Keratinocyte (primary cell): ENCODE measurements at regions not wholly inside any gene's neighbourhood (a gene's known extent, or its start where the extent isn't known, plus 50 kb on each side); places are given as distances from the start of the nearest gene placed in this dataset.

Experiments used
- DNase-seq: peaks from one replicate; pipeline ENCODE4 v3.0.0-alpha.2; 2011; ENCODE audit warnings: low read depth, missing footprints, low spot score
- FAIRE-seq: peaks from 2 replicates; lab custom pipeline; 2011; peaks lifted over from hg19 to GRCh38; lab: Jason Lieb, UNC
- H2AFZ ChIP-seq: 2 replicates; pipeline ENCODE4 v1.6.0; 2012; ENCODE audit warnings: low read length, control low read depth, inconsistent platforms; ENCODE audit not compliant: control insufficient read depth
- H3K27ac ChIP-seq: 2 replicates; pipeline ENCODE4 v1.5.1; 2011; ENCODE audit warnings: low read length; ENCODE audit not compliant: control insufficient read depth, insufficient read depth
- H3K27me3 ChIP-seq: 3 replicates; pipeline ENCODE4 v1.6.0; 2011; ENCODE audit warnings: low read length; ENCODE audit not compliant: control insufficient read depth, insufficient read depth; ENCODE audit errors: extremely low read depth
- H3K36me3 ChIP-seq, 2 experiments: 2 replicates in 1 of 2; 3 replicates in 1 of 2; pipeline ENCODE4 v1.5.1; 2011; ENCODE audit warnings: low read length in 2 of 2, mild to moderate bottlenecking in 1 of 2; ENCODE audit not compliant: control insufficient read depth in 2 of 2, insufficient read depth in 2 of 2; ENCODE audit errors: extremely low read depth in 1 of 2
- H3K4me1 ChIP-seq: 3 replicates; pipeline ENCODE4 v1.5.1; 2011; ENCODE audit warnings: low read length; ENCODE audit not compliant: control insufficient read depth, insufficient read depth; ENCODE audit errors: extremely low read depth
- H3K4me2 ChIP-seq: 3 replicates; pipeline ENCODE4 v1.6.0; 2011; ENCODE audit warnings: low read depth, low read length; ENCODE audit not compliant: control insufficient read depth, insufficient read depth; ENCODE audit errors: extremely low read depth
- H3K4me3 ChIP-seq, 3 experiments: fragments of 200-600 bp in 1 of 3; sonication (generic) in 1 of 3; 2 replicates in 2 of 3; 3 replicates in 1 of 3; pipeline ENCODE4 v1.5.1; 2011 to 2016; ENCODE audit warnings: low read length in 3 of 3, mild to moderate bottlenecking in 3 of 3, control low read depth in 2 of 3, inconsistent platforms in 1 of 3, low read depth in 1 of 3, mixed read lengths in 1 of 3, mixed run types in 1 of 3, moderate library complexity in 1 of 3; ENCODE audit not compliant: control insufficient read depth in 2 of 3, insufficient read depth in 2 of 3; ENCODE audit errors: extremely low read depth in 1 of 3
- H3K79me2 ChIP-seq: 2 replicates; pipeline ENCODE4 v1.6.0; 2012; ENCODE audit warnings: low read length; ENCODE audit not compliant: control insufficient read depth, insufficient read depth
- H3K9ac ChIP-seq: 3 replicates; pipeline ENCODE4 v1.6.0; 2011; ENCODE audit warnings: low read length; ENCODE audit not compliant: control insufficient read depth, insufficient read depth; ENCODE audit errors: extremely low read depth
- H3K9me1 ChIP-seq: 3 replicates; pipeline ENCODE4 v1.6.0; 2011; ENCODE audit warnings: low read length; ENCODE audit not compliant: control insufficient read depth, insufficient read depth; ENCODE audit errors: extremely low read depth
- H3K9me3 ChIP-seq: 2 replicates; pipeline ENCODE4 v1.5.1; 2012; ENCODE audit warnings: low read depth, low read length; ENCODE audit not compliant: control insufficient read depth
- H4K20me1 ChIP-seq: 3 replicates; pipeline ENCODE4 v1.6.0; 2011; ENCODE audit warnings: low read length; ENCODE audit not compliant: control insufficient read depth, insufficient read depth; ENCODE audit errors: extremely low read depth
- CTCF ChIP-seq, 3 experiments: IDR thresholded peaks in 1 of 3; conservative IDR thresholded peaks in 1 of 3; optimal IDR thresholded peaks in 1 of 3; 2 replicates in 2 of 3; 3 replicates in 1 of 3; pipeline versions ENCODE3 to v1.5.1; 2011; ENCODE audit warnings: low read length in 3 of 3, mild to moderate bottlenecking in 3 of 3, moderate library complexity in 2 of 3, control low read depth in 1 of 3, inconsistent platforms in 1 of 3; ENCODE audit not compliant: insufficient read depth in 2 of 3; ENCODE audit errors: extremely low read depth in 1 of 3
- EZH2 ChIP-seq: IDR thresholded peaks from one replicate; pipeline ENCODE4 v1.6.1; 2012; ENCODE audit warnings: inconsistent platforms, mild to moderate bottlenecking, low read length, moderate library complexity
- dilution Hi-C: fragments of 300-500 bp; cut with MboI; formaldehyde crosslinking; loops from one replicate; pipeline ENCODE4 v1.7.0; 2020; ENCODE audit warnings: low sequenced_read_pairs; ENCODE audit not compliant: extremely low pct_ligation_motif_present

DNA sequence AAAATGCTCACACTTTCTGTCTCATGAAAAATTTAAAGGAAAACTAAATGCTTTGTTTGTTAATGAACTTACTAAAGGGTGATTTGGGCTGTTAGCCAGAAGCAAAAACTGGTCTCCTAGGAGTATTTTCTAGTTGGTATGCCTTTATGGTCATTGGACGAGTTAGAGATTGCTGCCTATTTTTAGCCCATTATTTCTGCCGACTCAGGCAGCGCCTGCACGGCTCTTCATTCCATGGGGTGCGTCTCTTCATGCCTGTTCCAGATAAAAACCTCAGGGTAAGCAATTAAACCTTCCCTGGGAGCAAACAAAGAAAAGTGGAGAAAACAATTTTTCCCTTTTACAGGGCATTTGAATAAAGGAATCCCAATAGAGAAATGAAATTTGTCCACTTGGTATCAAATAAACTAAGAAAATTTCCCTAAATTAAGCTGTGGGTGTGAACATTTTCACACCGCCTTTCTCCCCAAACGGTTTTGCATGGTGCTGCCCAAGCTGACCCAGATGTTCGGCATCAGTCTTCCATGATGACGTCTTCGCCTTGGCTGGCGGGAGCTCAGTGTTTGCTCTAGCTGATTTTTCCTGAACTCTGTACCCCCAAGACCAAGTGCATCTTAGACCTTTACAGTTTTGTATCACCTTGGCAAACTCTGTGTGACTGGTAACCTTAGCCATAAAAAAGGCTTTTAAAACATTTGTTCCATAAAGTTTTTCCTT is 61.7 kb upstream of the ADGRG2 start:
- no peak for TF ChIP-seq CTCF (optimal IDR thresholded peaks at IDR 0.05 in 1 of 3, IDR thresholded peaks at IDR 0.05 in 1 of 3, conservative IDR thresholded peaks at IDR 0.05 in 1 of 3; ENCODE audit: extremely low read depth in 1 of 3, insufficient read depth in 2 of 3, low read length in 3 of 3)
- TF ChIP-seq EZH2 = no peak
- Histone ChIP-seq H3K27ac (no peak overlapping the region), H3K27me3 (no peaks in the 10 kb centered on the region), H3K36me3 (no peaks in the 10 kb centered on the region), H3K4me2 (no peak overlapping the region), H3K4me1 (no peaks in the 10 kb centered on the region), H3K9me3 (no peaks in the 10 kb centered on the region), H4K20me1 (no peaks in the 10 kb centered on the region), H3K9ac (no peak overlapping the region), H3K9me1 (no peaks in the 10 kb centered on the region), H3K79me2 (no peaks in the 10 kb centered on the region), H3K4me3 (no peak overlapping the region), H2AFZ (no peak overlapping the region)
- dilution Hi-C loops = no loop called here
- FAIRE-seq = no peak
- DNase-seq = no peak

DNA sequence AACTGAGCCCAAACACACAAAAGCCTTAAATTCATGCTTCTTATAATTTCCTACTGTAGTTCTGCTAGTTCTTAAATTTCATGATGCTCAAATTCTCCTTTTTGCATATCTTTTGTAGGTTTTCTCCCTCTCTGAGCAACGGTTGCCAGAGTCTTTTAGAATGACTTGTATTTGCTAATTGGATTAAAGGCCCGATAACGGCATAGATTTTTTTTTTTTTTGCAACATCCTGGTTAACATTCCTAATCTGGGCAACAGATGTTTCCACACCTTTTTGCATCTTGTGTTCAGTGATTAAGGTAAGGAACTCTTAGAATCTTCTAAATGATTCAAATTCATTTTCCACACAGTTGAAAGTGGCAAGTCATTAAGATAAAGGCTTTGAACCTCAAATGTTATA is 66.3 kb upstream of the ADGRG2 start:
- Histone ChIP-seq H2AFZ (no peak overlapping the region), H3K4me3 (no peak overlapping the region), H3K9me1 (no peaks in the 10 kb centered on the region), H4K20me1 (no peaks in the 10 kb centered on the region), H3K36me3 (no peaks in the 10 kb centered on the region), H3K27me3 (no peaks in the 10 kb centered on the region), H3K4me1 (no peaks in the 10 kb centered on the region), H3K4me2 (no peak overlapping the region), H3K79me2 (no peaks in the 10 kb centered on the region), H3K27ac (no peak overlapping the region), H3K9ac (no peak overlapping the region), H3K9me3 (no peaks in the 10 kb centered on the region)
- no peak for FAIRE-seq
- no peak for TF ChIP-seq CTCF (optimal IDR thresholded peaks at IDR 0.05 in 1 of 3, IDR thresholded peaks at IDR 0.05 in 1 of 3, conservative IDR thresholded peaks at IDR 0.05 in 1 of 3; ENCODE audit: extremely low read depth in 1 of 3, insufficient read depth in 2 of 3, low read length in 3 of 3)
- TF ChIP-seq EZH2 = no peak
- no peak for DNase-seq
- dilution Hi-C loops = no loop called here
